Neuron (in vitro differentiated cells): ENCODE measurements at regions not wholly inside any gene's neighbourhood (a gene's known extent, or its start where the extent isn't known, plus 50 kb on each side); places are given as distances from the start of the nearest gene placed in this dataset.

ENCODE experiments used
- H2AFZ ChIP-seq: one replicate; pipeline ENCODE4 v1.6.1; 2013; ENCODE audit warnings: low read depth, mild to moderate bottlenecking, inconsistent platforms, low read length, moderate library complexity
- H3K27me3 ChIP-seq: one replicate; pipeline ENCODE4 v1.6.1; 2013; ENCODE audit warnings: low read length; ENCODE audit not compliant: insufficient read depth
- H3K36me3 ChIP-seq: one replicate; pipeline ENCODE4 v1.6.1; 2013; ENCODE audit warnings: low read length; ENCODE audit not compliant: insufficient read depth
- H3K4me1 ChIP-seq: one replicate; pipeline ENCODE4 v1.6.1; 2013; ENCODE audit warnings: low read length; ENCODE audit not compliant: insufficient read depth
- H3K4me3 ChIP-seq: 2 replicates; pipeline ENCODE4 v1.5.1; 2013; ENCODE audit warnings: mild to moderate bottlenecking, low read length, moderate library complexity
- H3K9me3 ChIP-seq: one replicate; pipeline ENCODE4 v1.6.1; 2013; ENCODE audit warnings: low read length

DNA sequence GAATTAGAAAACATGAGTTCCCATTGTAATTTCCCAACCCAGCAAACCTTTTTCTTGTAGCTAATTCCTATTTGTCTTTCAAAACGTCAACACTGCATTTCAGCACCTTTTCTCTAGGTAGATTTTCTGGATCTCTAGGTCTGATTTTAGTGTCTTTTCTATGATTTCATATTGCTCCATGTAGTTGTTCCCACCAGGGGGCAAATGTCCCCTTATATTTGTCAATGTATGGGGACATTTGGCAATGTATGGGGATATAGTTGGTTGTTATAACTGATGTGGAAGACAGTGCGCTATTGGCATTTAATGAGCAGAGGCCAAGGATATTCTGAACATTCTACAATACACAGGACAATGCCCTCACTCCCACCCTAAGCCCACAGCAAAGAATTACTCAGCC is 273.9 kb upstream of the ADRA1B start:
- H3K4me1 ChIP-seq, result no peaks in the 10 kb centered on the region
- H3K36me3 ChIP-seq, result no peaks in the 10 kb centered on the region
- H3K9me3 ChIP-seq, result no peaks in the 10 kb centered on the region
- H3K4me3 ChIP-seq, result no peak overlapping the region
- no peaks in the 10 kb centered on the region for H3K27me3 ChIP-seq
- H2AFZ ChIP-seq, result no peak overlapping the region

DNA sequence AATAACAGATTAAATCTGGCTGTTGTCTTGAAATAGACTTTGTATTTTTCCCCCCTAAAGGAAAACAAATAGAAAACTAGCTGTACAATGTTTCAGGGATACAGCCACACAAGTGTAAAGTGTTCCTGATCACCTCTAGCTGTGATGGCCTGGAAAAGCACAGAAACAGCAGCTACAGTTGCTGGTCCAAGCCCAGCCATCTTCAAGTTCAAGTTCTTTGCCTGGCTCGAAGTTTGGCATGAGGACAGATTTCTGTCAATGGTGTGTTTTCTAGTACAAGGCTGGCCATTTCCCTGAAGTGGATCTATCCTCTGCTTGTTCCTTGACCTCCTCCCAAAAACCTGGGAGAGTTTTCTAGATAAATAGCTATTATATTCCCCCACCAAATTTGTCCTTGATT is 272.2 kb upstream of the ADRA1B start:
- H3K4me1 ChIP-seq, result no peaks in the 10 kb centered on the region
- no peak overlapping the region for H2AFZ ChIP-seq
- H3K4me3 ChIP-seq, result no peak overlapping the region
- H3K9me3 ChIP-seq, result no peaks in the 10 kb centered on the region
- no peaks in the 10 kb centered on the region for H3K36me3 ChIP-seq
- H3K27me3 ChIP-seq, result no peaks in the 10 kb centered on the region

- Histone ChIP-seq H3K4me3 (no peak overlapping the region), H3K9me3 (no peaks in the 10 kb centered on the region), H3K4me1 (no peaks in the 10 kb centered on the region), H3K27me3 (no peaks in the 10 kb centered on the region), H3K36me3 (no peaks in the 10 kb centered on the region), H2AFZ (no peak overlapping the region)
Observed at GRCh38 chr5:159645179-159645846, 271.0 kb upstream of the ADRA1B start.

DNA sequence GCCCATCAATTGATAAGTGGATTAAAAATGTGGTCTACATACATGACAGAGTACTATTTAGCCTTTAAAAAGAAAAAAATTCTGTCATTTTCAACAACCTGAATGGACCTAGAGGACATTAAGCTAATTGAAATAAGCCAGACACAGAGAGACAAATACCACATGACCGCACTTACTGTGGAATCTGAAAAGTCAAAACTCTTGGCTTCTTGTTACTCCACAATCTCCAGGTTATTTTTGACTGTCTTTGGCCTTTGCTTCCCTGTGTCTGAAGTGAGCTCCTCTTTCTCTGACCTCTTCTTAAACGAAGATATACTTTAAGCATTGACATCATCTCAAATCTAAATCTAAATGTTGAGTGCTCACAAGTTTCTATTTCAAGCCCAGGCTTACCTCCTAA is 265.5 kb upstream of the ADRA1B start:
- H3K9me3 ChIP-seq, result no peaks in the 10 kb centered on the region
- H3K36me3 ChIP-seq, result no peaks in the 10 kb centered on the region
- no peaks in the 10 kb centered on the region for H3K27me3 ChIP-seq
- no peak overlapping the region for H2AFZ ChIP-seq
- H3K4me3 ChIP-seq, result no peak overlapping the region
- H3K4me1 ChIP-seq, result no peaks in the 10 kb centered on the region

DNA sequence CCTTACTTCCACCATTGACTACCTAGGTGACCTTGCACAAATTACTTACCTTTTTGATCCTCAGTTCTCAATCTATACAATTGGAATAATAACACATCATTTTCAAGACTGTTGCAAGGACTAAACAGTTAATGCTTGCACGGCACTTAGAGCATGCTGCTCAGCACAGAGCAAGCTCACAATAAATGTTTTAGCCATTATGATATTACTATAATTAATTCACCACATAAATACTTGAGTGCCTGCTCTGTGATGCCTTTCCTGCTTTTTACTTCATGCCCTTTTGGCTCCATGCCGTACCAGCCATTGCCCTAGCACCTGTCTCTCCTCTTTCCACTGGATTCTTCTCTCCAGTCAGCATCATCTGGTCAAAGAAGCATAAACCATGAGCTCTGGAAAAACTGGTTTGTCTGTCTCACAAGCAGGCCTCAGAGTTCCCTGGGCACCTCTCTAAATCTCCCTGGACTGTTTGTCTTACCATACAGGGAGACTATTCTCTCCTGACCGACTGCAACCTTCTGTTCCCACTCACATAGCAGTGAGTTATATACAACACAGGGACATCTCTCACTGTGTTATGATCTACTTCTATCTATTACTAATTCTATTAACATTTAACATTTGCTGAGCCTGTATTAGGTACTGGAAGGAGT is 260.4 kb upstream of the ADRA1B start:
- Histone ChIP-seq H3K9me3 (no peaks in the 10 kb centered on the region), H3K4me3 (no peak overlapping the region), H3K27me3 (no peaks in the 10 kb centered on the region), H3K36me3 (no peaks in the 10 kb centered on the region), H3K4me1 (no peaks in the 10 kb centered on the region), H2AFZ (no peak overlapping the region)

DNA sequence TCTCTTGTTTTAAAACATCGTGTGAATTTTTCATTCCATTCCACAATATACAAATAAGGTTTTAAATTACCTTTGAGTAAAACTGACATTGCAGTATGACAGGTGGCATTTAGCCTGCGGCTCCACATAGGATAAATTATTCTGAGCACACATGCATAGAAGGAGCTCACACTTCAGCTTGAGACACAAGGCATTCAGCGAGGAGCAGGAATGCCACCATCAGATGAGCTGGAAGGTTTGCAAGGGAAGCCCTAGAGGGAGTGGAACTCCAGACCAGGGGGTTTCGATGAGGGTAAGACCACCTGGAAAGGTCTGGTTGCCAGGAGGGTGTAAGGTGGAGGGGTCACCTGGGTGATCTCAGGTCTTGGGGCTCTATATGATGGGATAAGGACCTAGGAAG is 259.0 kb upstream of the ADRA1B start:
- Histone ChIP-seq H3K36me3 (no peaks in the 10 kb centered on the region), H3K4me1 (no peaks in the 10 kb centered on the region), H3K9me3 (no peaks in the 10 kb centered on the region), H3K27me3 (no peaks in the 10 kb centered on the region), H2AFZ (no peak overlapping the region), H3K4me3 (no peak overlapping the region)

DNA sequence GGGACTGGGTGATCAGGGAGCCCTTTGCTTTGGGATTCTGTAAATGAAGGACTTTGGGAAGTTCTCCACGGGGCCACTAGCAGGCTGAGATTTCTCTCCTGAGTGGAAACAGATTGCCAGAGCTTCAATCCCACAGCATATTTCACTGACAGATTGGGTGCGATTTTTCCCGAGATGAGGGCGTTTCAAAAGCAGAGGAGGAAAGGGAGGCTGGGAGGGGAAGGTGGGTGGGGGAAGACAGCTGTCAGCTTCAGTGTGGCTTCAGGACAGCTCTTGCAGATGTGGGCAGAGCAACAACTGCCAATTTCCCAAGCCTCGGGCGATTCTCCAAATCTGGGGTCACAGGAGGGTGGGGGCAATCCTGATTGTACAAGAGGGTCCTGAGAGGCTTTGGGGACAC is 258.5 kb upstream of the ADRA1B start:
- H3K4me3 ChIP-seq, result no peak overlapping the region
- H3K36me3 ChIP-seq, result no peaks in the 10 kb centered on the region

GRCh38 chr5:159658266-159658925 is 257.9 kb upstream of the ADRA1B start:
- no peak overlapping the region for H2AFZ ChIP-seq
- no peaks in the 10 kb centered on the region for H3K27me3 ChIP-seq
- H3K4me3 ChIP-seq, result no peak overlapping the region

More for the DNA sequence above, 258.5 kb upstream of the ADRA1B start:
- Histone ChIP-seq H3K9me3 (no peaks in the 10 kb centered on the region), H3K4me1 (no peaks in the 10 kb centered on the region), H2AFZ (no peak overlapping the region), H3K27me3 (no peaks in the 10 kb centered on the region)

DNA sequence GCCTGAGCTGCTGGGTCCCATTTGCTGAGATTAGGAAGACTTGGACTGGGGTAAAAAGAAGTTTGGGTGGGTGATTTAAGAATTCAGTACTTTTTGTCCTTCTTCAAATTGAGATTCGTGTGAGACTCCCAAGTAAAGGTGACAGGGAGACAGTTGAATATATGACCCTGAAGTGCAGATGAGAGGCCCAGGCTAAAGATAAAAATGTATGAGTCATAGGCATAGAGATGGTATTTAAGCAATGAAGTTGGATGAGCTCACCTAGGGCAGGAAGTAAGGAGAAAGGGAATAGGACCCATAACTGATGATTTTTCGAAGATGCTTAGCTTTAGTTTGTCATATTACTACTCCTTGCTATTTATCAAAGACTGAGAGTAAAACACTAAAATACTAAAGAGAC is 255.9 kb upstream of the ADRA1B start:
- Histone ChIP-seq H2AFZ (no peak overlapping the region), H3K4me3 (no peak overlapping the region), H3K27me3 (no peaks in the 10 kb centered on the region), H3K4me1 (no peaks in the 10 kb centered on the region), H3K9me3 (no peaks in the 10 kb centered on the region), H3K36me3 (no peaks in the 10 kb centered on the region)

More at GRCh38 chr5:159658266-159658925, 257.9 kb upstream of the ADRA1B start:
- Histone ChIP-seq H3K36me3 (no peaks in the 10 kb centered on the region), H3K4me1 (no peaks in the 10 kb centered on the region), H3K9me3 (no peaks in the 10 kb centered on the region)

DNA sequence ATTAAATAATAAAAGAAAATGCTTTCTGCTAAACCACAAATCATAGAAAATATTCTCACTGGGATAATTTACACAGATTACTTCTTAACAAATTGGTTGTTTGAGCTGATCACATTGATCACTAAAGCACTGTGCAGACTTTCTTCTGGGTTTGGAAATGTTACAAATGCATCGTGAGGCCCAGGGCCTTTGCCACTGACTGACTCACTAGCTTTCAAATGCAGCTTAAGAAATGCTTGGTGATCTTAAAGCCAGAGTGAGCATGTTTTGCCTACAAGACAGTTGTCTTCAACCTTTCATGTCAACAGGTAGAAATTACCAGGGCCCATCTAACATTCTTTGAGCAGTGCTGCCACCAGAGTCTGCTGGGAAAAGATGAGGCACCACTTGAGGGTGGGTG is 252.3 kb upstream of the ADRA1B start:
- Histone ChIP-seq H3K36me3 (no peaks in the 10 kb centered on the region), H2AFZ (no peak overlapping the region), H3K27me3 (no peaks in the 10 kb centered on the region), H3K4me3 (no peak overlapping the region), H3K4me1 (no peaks in the 10 kb centered on the region), H3K9me3 (no peaks in the 10 kb centered on the region)

- H3K9me3 ChIP-seq, result no peaks in the 10 kb centered on the region
- no peak overlapping the region for H2AFZ ChIP-seq
- H3K4me1 ChIP-seq, result no peaks in the 10 kb centered on the region
- no peak overlapping the region for H3K4me3 ChIP-seq
- H3K27me3 ChIP-seq, result no peaks in the 10 kb centered on the region
- no peaks in the 10 kb centered on the region for H3K36me3 ChIP-seq
Observed at GRCh38 chr5:159667286-159667685, 249.0 kb upstream of the ADRA1B start.

DNA sequence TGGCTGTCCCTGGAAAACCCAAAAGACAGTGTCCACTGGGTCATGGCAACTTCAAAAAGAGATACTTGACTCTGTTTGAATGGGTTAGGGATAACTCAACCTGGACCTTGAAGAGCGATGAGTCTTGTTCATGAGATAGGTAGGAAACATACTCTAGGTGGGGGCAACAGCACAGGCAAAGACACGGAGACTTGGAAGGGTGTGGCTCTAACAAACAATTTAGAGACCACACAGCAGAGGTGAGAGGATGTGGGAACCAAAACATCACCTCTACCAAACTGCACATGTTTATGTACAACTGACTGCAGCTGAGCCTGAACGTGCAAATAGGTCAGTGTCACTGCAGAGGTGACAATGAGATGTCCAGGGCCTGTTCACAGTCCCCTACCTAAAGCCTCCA is 247.7 kb upstream of the ADRA1B start:
- H3K36me3 ChIP-seq, result no peaks in the 10 kb centered on the region
- no peaks in the 10 kb centered on the region for H3K9me3 ChIP-seq
- no peak overlapping the region for H2AFZ ChIP-seq
- H3K4me3 ChIP-seq, result no peak overlapping the region
- no peaks in the 10 kb centered on the region for H3K27me3 ChIP-seq
- no peaks in the 10 kb centered on the region for H3K4me1 ChIP-seq

DNA sequence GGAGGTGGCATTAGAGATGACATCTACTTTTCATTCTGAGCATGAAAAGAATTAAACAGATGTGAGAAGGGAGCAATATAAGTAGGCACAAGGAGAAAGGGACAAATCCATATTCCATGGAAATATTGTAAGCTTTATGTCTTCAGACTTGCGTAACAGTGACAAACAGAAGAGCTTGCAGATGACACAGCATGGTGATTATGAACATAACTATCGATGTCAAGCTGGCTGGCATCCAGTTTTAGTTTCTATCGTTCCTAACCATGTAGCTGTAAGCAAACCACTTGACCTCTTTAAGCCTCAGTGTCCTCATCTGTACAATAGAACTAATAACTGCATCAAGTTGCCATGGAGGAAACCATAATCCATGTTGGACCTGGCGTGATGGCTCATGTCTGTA is 246.7 kb upstream of the ADRA1B start:
- Histone ChIP-seq H3K36me3 (no peaks in the 10 kb centered on the region), H2AFZ (no peak overlapping the region), H3K4me3 (no peak overlapping the region), H3K27me3 (no peaks in the 10 kb centered on the region), H3K9me3 (no peaks in the 10 kb centered on the region), H3K4me1 (no peaks in the 10 kb centered on the region)
